OCI-LY1 (cell line): ENCODE measurements at regions not wholly inside any gene's neighbourhood (a gene's known extent, or its start where the extent isn't known, plus 50 kb on each side); places are given as distances from the start of the nearest gene placed in this dataset.

Experiments
- EZH2 ChIP-seq: fragments of 200-600 bp; sonication (generic), shearing (Covaris generic); IDR thresholded peaks from 2 replicates; pipeline ENCODE4 v1.8.0; 2017; ENCODE audit warnings: borderline replicate concordance, mixed run types, mild to moderate bottlenecking, antibody characterized with exemption, low read length, moderate library complexity, mixed read lengths
- TF ChIP-seq, protein P1 (sequence below): fragments of 200-600 bp; sonication (generic), shearing (Covaris generic); IDR thresholded peaks from 2 replicates; pipeline ENCODE4 v1.5.1; 2017; ENCODE audit warnings: mild to moderate bottlenecking, antibody characterized with exemption, low read length, moderate library complexity, mixed read lengths

DNA sequence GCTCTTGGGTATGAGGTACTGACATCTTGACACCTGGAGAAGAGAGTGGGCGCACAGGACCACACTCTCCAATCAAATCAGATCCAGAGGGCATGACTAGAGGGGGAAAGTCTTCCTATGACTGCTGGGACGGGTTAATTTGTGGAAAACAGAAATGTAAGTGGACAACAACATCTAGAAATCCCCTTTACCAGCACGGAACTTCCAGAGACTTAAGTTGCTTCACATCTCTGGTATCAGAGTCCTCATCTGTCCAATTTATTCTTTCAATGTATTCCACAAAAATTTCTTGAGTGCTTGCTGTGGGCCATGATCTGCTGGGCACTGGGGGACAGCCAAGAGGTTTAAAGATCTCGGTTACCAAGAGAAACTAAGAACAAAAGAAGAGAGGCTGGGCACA, 159.2 kb downstream of the COPRS start:
- TF ChIP-seq, protein P1, sequence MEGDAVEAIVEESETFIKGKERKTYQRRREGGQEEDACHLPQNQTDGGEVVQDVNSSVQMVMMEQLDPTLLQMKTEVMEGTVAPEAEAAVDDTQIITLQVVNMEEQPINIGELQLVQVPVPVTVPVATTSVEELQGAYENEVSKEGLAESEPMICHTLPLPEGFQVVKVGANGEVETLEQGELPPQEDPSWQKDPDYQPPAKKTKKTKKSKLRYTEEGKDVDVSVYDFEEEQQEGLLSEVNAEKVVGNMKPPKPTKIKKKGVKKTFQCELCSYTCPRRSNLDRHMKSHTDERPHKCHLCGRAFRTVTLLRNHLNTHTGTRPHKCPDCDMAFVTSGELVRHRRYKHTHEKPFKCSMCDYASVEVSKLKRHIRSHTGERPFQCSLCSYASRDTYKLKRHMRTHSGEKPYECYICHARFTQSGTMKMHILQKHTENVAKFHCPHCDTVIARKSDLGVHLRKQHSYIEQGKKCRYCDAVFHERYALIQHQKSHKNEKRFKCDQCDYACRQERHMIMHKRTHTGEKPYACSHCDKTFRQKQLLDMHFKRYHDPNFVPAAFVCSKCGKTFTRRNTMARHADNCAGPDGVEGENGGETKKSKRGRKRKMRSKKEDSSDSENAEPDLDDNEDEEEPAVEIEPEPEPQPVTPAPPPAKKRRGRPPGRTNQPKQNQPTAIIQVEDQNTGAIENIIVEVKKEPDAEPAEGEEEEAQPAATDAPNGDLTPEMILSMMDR = no peak
- TF ChIP-seq EZH2 = no peak
